ENCODE measurements at regions not wholly inside any gene's neighbourhood (a gene's known extent, or its start where the extent isn't known, plus 50 kb on each side); places are given as distances from the start of the nearest gene placed in this dataset.

- H3K4me3 ChIP-seq: no peak overlapping the region
- H3K27me3 ChIP-seq: peaks cover 0 to 12% (median 0%) of the 10 kb centered on the region in 7 donors
- TF ChIP-seq CTCF (IDR thresholded peaks at IDR 0.05): no peak
- ATAC-seq (no peak), DNase-seq (no peak)
- 85 to 86% methylated on average over 4 of the region's 4 CpGs for WGBS, 2 donors
- no peaks in the 10 kb centered on the region for H3K9me3 ChIP-seq
- intact Hi-C loops (cut with DNase I): no loop called here
- no peaks in the 10 kb centered on the region for H3K4me1 ChIP-seq
- no peaks in the 10 kb centered on the region for H3K36me3 ChIP-seq
- H3K27ac ChIP-seq: no peak overlapping the region
These were observed 132.5 kb downstream of the WT1 start for GRCh38 chr11:32302826-32303225.

GRCh38 chr11:32304521-32304920, 130.8 kb downstream of the WT1 start:
- no peak for DNase-seq
- WGBS, 2 donors: 73 to 80% methylated on average over 2 of the region's 2 CpGs
- H3K4me3 ChIP-seq: no peak overlapping the region
- no peaks in the 10 kb centered on the region for H3K4me1 ChIP-seq
- peaks cover 0 to 12% (median 0%) of the 10 kb centered on the region in 7 donors for H3K27me3 ChIP-seq
- H3K27ac ChIP-seq: no peak overlapping the region
- H3K9me3 ChIP-seq: no peaks in the 10 kb centered on the region
- no peak for TF ChIP-seq CTCF (IDR thresholded peaks at IDR 0.05)
- H3K36me3 ChIP-seq: no peaks in the 10 kb centered on the region
- ATAC-seq: no peak
- intact Hi-C loops (cut with DNase I): no loop called here

- 63 to 67% methylated on average over 4 of the region's 4 CpGs for WGBS, 2 donors
- no peak for TF ChIP-seq CTCF (IDR thresholded peaks at IDR 0.05)
- no peaks in the 10 kb centered on the region for H3K9me3 ChIP-seq
- intact Hi-C loops (cut with DNase I): no loop called here
- H3K4me3 ChIP-seq: no peak overlapping the region
- DNase-seq (no peak), ATAC-seq (no peak)
- no peaks in the 10 kb centered on the region for H3K4me1 ChIP-seq
- no peak overlapping the region for H3K27ac ChIP-seq
- H3K36me3 ChIP-seq: no peaks in the 10 kb centered on the region
- H3K27me3 ChIP-seq: peaks cover 0 to 17% (median 0%) of the 10 kb centered on the region in 7 donors
These were observed 129.9 kb downstream of the WT1 start for GRCh38 chr11:32305460-32305859.

GRCh38 chr11:32307471-32307870, 127.9 kb downstream of the WT1 start:
- no peak overlapping the region for H3K27ac ChIP-seq
- no peaks in the 10 kb centered on the region for H3K36me3 ChIP-seq
- no peak for TF ChIP-seq CTCF (IDR thresholded peaks at IDR 0.05)
- ATAC-seq: no peak
- H3K27me3 ChIP-seq: peaks cover 0 to 31% (median 1%) of the 10 kb centered on the region in 7 donors
- 78 to 82% methylated on average over 3 of the region's 3 CpGs for WGBS, 2 donors
- H3K9me3 ChIP-seq: no peaks in the 10 kb centered on the region
- H3K4me3 ChIP-seq: no peak overlapping the region
- intact Hi-C loops (cut with DNase I): no loop called here
- H3K4me1 ChIP-seq: no peaks in the 10 kb centered on the region
- DNase-seq: no peak

Data from heart right ventricle (tissue), 16 donors.